HL-60 (cell line): ENCODE measurements at regions not wholly inside any gene's neighbourhood (a gene's known extent, or its start where the extent isn't known, plus 50 kb on each side); places are given as distances from the start of the nearest gene placed in this dataset.
A peak's percentile ranks its signal among the peaks of the same experiment; 100 is the strongest.

Source experiments
- DNase-seq, 2 experiments: peaks; one replicate each; pipeline ENCODE4 v3.0.0-alpha.2; 2010 to 2020; ENCODE audit warnings: low read depth in 1 of 2, low spot score in 1 of 2
- H3K27ac ChIP-seq: fragments of 250-450 bp; sonication (Bioruptor Pico); replicated peaks from 2 replicates; pipeline ENCODE4 v1.5.1; 2020; ENCODE audit warnings: mild to moderate bottlenecking, moderate library complexity
- H3K27me3 ChIP-seq: fragments of 250-450 bp; sonication (Bioruptor Pico); 2 replicates; pipeline ENCODE4 v1.5.1; 2021; ENCODE audit warnings: mild to moderate bottlenecking, moderate library complexity; ENCODE audit not compliant: insufficient read depth, poor library complexity, severe bottlenecking
- H3K4me3 ChIP-seq: replicated peaks from 2 replicates; pipeline ENCODE4 v1.5.1; 2011; ENCODE audit warnings: mild to moderate bottlenecking, control low read depth, low read length; ENCODE audit not compliant: insufficient read depth
- CTCF ChIP-seq: IDR thresholded peaks from one replicate; pipeline ENCODE4 v1.5.1; 2011; ENCODE audit warnings: low read length, control low read depth, inconsistent platforms; ENCODE audit not compliant: insufficient read depth
- GABPA ChIP-seq: IDR thresholded peaks from 2 replicates; pipeline ENCODE4 v1.6.1; 2012; ENCODE audit warnings: low read depth
- POLR2AphosphoS5 ChIP-seq: IDR thresholded peaks from 2 replicates; pipeline ENCODE4 v1.6.1; 2012; ENCODE audit warnings: low read depth
- REST ChIP-seq: IDR thresholded peaks from 2 replicates; pipeline ENCODE4 v1.6.1; 2012; ENCODE audit warnings: low read depth; ENCODE audit not compliant: insufficient replicate concordance
- SPI1 ChIP-seq: IDR thresholded peaks from 2 replicates; pipeline ENCODE4 v1.6.1; 2012; ENCODE audit warnings: low read depth, mild to moderate bottlenecking, borderline replicate concordance

GRCh38 chr6:164721460-164721859 is 587.9 kb downstream of the C6orf118 start:
- no peak for DNase-seq
- no peak for TF ChIP-seq SPI1
- no peak for TF ChIP-seq GABPA
- no peak for TF ChIP-seq POLR2AphosphoS5
- no peak for TF ChIP-seq REST
- TF ChIP-seq CTCF: no peak
- Histone ChIP-seq H3K27me3 (no peaks in the 10 kb centered on the region), H3K4me3 (no peak overlapping the region), H3K27ac (no peak overlapping the region)

GRCh38 chr6:164700497-164700896 is 608.9 kb downstream of the C6orf118 start:
- TF ChIP-seq SPI1 (no peak), REST (no peak), POLR2AphosphoS5 (no peak), CTCF (no peak), GABPA (no peak)
- Histone ChIP-seq H3K27ac (no peak overlapping the region), H3K27me3 (no peaks in the 10 kb centered on the region), H3K4me3 (no peak overlapping the region)
- DNase-seq: no peak

- DNase-seq: peak in 1 of 2 experiments; percentile 17
Measured at GRCh38 chr6:164695896-164696295, 613.5 kb downstream of the C6orf118 start.

More at GRCh38 chr6:164695896-164696295, 613.5 kb downstream of the C6orf118 start:
- Histone ChIP-seq H3K27ac (no peak overlapping the region), H3K27me3 (no peaks in the 10 kb centered on the region), H3K4me3 (no peak overlapping the region)
- peak; percentile 57 for TF ChIP-seq GABPA
- no peak for TF ChIP-seq CTCF
- TF ChIP-seq SPI1: peak; percentile 73
- TF ChIP-seq POLR2AphosphoS5: no peak
- TF ChIP-seq REST: no peak
